HG02763 (cell line): ENCODE measurements at regions not wholly inside any gene's neighbourhood (a gene's known extent, or its start where the extent isn't known, plus 50 kb on each side); places are given as distances from the start of the nearest gene placed in this dataset.
A peak's percentile ranks its signal among the peaks of the same experiment; 100 is the strongest.
"Not testable (repeated sequence)": the region's sequence is repeated elsewhere in the genome, so short reads cannot be mapped to it uniquely, and the experiment has no call there.

Experiments used
- ATAC-seq: cut with Tn5 transposase; IDR thresholded peaks from one replicate; pipeline ENCODE4 v1.9.1; 2021; ENCODE audit warnings: mild to moderate bottlenecking, moderate library complexity; ENCODE audit not compliant: unreplicated experiment

DNA sequence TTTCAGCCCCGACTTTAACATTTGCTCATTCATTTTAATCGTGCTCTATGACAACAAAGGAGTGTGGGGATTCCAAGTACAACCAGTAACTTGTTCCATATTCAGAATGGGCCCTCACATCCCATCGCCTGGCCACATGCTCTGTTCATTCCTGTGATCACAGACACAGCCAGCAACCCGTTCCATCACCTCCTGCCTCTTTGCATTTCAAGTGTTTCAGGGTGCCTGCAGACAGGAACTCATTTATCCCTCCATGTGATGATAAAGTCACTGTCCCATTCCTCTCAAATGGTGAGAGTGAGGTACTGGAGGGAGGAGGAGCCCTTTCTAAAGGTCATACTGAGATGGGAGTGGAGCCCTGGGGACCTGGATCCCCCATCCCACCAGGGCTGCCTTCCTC lies 571.1 kb downstream of the MAT2B start:
- no peak for ATAC-seq

DNA sequence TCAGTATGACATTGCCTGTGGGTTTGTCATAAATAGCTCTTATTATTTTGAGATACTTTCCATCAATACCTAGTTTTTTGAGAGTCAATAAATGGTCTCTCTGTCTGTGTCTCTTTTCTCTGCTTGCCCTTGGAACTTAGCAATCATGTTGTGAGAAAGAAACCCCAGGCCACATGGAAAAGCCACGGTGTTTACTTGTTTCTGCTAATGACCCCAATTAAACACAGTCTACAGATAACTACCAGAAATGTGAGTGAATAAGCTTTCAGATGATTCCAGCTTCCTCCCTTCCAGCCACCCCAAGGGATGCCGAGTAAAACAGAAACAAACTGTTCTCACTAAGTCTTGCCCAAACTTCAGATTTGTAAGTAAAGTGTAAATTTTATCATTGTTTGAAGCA lies 584.9 kb downstream of the MAT2B start:
- ATAC-seq: no peak

DNA sequence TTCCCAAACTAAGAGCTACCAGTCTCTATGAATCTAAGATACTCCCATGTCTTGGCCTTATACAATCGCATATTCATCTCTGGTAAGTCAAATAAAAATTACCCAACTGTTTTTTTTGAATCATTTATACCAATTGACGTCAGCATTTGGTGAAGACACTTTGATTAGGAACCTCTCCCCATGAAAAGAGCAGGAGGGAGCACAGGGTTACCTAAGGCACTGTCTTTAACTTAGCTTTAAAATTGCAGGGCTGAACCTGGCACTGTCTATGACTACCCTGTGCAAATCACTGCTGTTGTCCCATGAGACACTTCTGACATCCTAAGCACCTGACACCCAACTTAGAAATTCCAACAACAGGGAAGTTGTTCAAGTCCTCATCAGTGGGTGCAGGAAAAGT lies 586.4 kb downstream of the MAT2B start:
- no peak for ATAC-seq

DNA sequence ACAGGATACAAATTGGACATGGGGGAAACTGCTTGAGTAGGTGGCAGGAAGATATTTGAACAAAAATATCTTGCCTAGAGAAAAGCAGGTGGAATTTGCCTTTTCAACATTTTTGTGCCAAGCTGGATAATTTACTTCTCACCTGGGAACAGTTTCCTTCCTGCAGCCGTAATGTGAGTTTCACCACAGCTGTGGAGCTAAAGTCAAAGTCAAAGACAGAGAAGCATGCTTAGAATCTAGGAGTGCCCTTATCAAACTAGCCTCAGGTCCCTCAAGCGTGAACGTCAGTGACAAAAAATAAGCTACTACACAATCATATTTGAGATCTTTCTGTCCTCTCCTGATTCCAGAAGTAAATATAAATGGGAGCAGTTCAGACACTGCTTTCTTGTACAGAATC lies 588.9 kb downstream of the MAT2B start:
- no peak for ATAC-seq

DNA sequence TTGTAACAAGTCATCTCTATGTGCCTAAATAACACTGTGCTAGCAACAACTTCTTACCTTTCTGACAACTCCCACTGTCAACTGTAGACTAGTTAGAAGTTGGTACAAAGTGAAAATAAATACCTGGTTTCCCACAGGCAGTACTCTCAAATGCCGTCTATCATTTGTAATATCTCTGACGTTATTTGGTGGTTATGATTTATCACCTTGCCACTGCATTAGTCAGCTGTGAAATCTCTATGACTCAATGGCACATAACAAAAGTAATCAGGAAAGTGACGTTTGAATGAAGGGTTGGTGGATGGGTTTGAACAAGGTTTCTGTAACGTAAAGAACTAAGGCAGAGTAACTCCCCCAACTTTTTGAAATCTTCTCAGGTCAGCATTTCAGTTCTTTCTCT lies 592.3 kb downstream of the MAT2B start:
- no peak for ATAC-seq

DNA sequence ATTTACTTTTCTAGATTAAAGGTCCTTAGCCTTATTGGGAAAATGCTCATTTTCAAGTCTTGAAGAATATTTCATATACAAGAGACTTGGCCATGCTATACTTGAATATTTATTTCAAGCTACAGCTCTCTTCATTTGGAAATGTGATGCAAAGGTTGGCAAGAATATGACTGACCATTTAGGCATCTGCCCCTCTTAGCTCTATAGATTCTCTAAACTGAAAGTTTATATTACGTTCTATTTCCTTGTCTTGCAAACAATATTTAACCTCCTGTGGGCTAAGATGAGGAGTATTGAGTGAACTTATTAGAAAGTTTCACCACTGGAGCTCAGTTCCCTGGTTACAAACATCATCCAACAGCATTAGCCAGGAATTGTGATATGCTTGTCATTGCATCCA lies 593.1 kb downstream of the MAT2B start:
- ATAC-seq: no peak

DNA sequence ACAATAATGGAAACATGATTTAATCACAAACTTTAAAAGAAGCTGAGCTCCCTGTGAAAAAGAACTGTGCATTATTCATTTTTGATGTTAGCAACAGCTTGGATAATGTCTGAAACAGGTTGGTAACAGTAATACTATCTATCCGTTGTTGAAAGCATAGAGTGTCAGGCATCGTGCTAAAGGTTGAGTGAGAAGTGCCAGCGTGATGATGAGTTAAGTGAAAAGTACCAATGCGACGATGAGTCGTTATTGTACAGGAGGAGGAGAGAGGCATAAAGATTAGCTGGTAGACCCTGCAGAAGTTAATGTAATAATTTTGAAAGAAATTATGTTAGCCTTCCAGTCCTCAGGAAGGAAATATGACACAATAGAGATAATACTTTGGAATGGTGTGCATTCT lies 593.6 kb downstream of the MAT2B start:
- ATAC-seq: no peak

DNA sequence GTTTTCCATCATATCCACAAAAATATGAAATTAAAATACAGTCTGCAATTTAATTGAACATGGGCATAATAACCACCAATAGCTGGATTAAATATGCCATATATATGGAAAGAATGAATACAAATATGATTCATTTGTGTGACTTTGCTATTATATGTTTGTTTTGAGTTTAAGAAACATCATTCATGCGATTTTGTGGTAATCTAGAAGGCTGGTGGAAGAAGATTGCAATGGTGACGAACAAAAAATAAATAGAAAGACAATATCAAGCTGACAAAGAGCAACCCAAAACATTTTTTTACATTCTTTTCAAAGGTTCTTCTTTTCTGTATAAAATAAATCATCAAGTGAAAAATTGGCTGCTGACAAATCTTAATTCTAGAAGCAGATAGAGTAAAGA lies 610.0 kb downstream of the MAT2B start:
- ATAC-seq: no peak

DNA sequence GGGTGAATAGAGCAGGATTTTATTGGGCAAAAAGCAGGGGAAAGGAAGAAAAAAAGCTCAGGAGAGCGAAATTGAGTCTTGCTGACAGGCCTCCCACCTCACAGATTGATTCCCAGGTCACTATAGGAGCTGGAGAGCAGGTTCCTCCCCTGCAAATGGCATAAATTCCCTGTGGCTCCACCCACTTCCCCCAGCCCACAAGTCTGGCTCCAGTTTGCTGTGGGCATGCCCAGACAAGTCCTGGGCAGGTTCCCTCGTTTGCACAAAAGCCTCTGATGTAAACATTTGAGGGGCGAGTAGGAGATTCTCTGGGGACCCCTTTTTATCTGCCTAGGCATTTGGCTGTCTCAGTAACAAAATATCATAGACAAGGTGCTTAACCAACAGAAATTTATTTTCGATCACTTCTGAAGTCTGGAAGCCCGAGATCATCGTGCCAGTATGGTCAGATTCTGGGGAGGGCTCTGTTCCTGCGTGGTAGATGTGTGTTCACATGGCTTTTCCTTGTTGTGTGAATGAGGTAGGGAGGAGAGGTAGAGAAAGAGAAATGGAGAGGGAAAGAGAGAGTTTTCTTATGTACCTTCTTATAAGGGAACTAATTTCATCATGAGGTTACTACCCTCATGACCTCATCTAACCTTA lies 614.5 kb downstream of the MAT2B start:
- peak; percentile 74 for ATAC-seq

DNA sequence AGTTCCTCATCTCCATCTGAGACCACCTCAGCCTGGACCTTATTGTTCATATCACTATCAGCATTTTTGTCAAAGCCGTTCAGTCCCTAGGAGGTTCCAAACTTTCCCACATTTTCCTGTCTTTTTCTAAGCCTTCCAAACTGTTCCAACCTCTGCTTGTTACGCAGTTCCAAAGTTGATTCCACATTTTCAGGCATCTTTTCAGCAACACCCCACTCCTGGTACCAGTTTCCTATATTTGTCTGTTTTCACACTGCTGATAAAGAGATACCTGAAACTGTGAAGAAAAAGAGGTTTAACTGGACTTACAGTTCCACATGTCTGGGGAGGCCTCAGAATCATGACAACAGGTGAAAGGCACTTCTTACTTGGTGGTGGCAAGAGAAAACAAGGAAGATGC lies 622.1 kb downstream of the MAT2B start:
- ATAC-seq: no peak

DNA sequence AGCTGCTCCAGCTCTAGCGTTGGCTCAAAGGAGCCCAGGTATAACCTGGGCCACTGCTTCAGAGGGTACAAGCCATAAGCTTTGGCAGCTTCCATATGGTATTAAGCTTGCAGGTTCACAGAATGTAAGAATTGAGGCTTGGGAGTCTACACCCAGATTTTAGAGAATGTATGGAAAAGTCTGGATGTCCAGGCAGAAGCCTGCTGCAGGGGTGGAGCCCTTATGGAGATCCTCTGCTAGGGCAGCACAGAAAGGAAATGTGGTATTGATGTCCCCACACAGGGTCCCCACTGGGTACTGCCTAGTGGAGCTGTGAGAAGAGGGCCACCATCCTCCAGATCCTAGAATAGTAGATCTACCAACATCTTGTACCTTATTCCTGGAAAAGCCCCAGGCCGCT lies 626.9 kb downstream of the MAT2B start:
- ATAC-seq: no peak

DNA sequence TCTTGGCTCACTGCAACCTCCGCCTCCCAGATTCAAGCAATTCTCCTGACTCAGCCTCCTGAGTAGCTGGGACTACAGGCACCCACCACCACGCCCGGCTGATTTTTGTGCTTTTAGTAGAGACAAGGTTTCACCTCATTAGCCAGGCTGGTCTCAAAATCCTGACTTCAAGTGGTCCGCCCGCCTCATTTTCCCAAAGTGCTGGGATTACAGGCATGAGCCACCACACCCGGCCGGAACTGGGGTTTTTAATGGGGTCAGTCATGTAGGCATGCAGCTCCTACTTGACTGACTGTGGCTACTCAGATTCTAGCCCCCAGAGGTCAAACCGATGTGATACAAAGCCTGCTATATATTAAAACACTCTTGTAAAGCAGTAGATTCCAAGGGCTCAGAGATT lies 631.7 kb downstream of the MAT2B start:
- ATAC-seq: no peak

DNA sequence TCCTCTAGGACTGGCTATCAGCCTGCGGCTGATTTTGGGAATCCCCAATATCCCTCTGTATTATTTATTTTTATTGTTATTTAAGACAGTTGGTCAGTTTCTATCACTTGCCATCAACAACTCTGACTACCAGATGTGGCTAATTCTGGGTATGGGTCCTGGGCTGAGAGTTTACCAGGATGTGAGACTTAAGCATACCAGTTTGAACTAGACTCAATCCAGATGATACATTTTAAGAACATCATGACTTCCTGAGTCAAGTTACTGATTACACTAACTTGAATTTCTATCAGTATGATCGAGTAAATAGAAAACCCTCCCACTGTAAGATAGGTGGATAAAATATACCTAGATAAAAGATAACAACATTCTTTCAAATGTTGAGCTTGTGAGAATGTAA lies 634.0 kb downstream of the MAT2B start:
- no peak for ATAC-seq

DNA sequence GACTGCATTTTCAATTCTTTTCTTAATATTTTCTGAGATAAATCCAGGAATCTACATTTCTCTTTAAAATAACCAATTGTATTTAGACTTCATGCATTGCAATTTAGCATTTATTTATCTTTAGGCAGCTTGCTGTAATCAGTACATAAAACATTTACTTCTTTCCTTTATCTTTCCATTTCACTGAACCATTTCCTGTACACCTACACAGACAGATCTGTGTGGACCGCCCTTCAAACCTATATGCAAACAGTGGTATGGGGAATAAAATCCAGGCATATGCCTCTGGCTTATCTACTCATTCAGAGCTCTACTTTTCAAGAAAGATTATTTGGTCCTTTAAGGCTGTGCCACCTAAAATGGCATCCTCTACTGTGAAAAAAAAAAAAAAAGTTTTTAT lies 640.0 kb downstream of the MAT2B start:
- no peak for ATAC-seq

DNA sequence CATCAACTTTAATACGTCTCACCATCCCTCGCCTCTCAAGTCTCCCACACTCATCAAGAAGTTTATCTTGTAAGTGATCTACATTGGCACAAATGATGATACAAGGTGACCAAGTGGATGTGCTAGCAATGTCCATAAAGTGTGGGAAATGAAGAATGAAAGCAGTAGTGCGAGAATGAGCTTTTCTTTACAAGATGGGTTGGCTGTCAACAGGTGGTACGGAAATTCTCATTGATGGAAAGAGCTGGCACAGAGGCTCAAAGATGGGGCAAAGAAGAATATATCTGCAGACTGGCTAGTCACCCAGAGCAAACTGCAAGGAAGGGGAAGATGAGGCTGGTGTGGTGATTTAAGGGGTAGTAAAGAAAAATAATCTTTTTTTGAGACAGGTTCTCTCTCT lies 640.8 kb downstream of the MAT2B start:
- no peak for ATAC-seq

DNA sequence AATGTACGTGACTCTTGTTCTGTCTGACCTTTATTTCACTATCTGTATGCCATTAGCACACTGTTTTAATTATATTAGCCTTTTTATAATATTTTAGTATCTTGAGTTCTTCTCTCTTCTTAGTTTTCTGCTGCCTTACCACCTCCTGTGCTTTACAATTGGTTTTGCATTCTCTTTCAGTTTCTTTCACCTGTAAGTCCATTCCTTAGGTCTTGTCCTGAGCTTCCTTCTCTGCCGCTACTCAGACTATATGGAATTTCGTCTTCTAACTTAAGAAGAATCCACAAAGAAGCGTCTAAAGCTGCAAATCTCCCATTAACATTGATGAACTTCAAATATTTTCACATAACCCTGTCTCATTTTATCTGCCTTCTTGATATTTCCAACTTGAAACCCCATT lies 642.9 kb downstream of the MAT2B start:
- no peak for ATAC-seq

DNA sequence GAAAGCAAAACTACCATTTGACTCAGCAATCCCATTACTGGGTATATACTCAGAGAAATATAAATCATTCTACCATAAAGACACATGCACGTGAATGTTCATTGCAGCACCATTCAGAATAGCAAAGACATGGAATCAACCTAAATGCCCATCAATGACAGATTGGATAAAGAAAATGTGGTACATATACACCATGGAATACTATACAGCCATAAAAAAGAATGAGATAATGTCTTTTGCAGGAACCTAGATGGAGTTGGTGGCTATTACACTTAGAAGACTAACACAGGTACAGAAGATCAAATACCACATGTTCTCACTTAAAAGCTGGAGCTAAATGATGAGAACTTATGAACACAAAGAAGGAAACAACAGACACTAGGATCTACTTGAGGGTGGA lies 647.1 kb downstream of the MAT2B start:
- not testable (repeated sequence) for ATAC-seq

DNA sequence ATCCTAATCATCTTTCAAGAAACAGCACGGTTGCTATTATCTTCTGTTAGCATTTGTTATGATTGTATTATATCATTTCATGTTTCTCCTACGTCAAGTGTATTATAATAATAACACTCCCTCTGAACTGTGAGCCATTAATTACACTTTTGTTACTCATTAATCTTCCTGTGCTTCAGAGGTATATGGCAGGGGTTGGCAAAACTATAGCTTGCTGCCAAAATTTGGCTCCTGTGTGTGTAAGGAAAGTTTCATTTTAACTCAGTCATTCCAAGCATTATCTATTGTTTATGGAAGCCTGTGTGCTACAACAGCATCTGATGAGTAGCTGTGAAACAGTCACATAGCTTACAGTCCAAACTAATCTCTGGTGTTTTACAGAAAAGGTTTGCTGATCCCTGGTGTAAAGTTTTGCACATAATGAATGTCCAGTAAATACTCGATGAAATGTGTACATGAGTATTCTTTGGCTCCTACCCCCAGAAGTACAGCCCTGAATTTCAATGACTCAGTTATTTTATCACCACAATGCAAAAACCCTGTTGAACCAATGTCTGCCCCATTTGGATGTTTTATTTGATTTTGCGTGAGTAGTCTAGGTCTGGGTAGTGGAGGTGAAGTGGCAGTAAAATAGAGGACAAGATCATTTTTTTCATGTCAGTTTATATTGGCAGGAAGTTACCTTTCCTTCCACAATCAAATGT lies 648.2 kb downstream of the MAT2B start:
- no peak for ATAC-seq

DNA sequence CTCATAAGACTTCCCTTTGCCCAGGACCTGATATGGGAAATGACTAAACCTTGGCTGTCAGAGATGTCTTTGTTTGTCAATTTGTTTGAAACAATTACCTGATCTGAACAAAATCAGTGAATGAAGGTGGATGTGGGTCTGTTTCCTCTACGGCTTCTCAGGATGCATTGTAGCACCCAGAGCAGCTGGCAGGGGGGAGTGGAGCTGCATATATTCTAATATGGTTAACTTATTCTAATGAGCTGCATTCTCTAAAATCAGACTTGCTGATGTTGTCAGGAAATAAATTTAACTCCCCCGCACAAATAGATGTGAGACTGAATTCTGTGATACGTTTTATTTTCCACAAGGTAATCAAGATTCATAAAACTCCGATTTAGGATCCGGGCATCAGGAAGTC lies 665.4 kb downstream of the MAT2B start:
- no peak for ATAC-seq

DNA sequence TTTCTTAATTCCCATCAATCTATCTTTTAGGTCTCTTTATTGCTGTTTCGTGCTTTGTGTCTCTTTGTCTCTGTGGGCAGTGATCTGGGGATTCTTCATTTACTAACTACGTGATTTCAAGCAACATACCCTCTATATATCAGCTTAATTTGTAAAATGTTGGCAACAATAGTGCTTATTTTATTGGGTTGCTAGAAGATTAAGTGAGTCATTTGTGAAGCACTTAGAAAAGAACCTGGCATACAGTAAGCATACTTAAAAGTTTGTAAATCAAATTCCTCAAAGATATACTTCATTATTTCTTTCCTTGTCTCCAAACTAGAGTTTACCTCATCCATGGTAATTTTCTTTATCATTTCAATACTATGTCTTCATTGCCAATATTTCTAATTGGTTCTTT lies 669.7 kb downstream of the MAT2B start:
- ATAC-seq: no peak

DNA sequence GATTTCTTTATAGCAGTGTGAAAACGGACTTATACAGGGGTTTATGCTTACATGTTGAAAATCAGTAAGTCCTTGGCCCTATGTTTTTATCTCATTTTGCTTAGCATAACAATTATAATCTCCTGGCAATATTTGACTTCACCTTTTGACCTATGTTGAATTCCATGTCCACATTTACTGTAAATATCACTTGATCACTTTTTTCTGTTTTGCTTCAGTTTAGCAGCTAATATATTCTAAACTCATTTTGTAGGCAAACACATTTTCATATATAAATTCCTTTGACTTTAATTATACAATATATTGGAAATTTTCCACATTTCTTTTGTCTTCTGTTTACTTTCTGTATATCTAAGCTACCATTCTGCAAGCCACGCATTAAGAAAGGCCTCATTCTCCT lies 674.0 kb downstream of the MAT2B start:
- ATAC-seq: no peak

DNA sequence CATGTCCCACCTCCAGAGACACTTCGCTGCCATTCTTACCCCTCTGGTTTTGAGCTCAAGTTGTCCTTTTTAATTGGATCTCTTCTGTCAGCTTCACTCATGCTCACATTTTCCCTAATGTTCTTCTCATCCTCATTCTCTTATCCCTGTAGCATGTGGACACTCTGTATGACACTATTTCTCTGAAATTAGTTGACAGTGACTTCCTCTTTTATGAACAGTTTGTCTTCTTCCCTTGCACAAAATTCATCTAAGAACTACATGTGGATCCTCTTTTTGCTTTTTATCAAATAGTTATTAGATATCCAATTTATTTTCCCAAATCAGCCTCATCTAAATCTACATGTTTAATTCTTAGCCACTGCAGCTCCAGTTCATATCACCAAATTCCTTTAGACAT lies 676.2 kb downstream of the MAT2B start:
- ATAC-seq: no peak

DNA sequence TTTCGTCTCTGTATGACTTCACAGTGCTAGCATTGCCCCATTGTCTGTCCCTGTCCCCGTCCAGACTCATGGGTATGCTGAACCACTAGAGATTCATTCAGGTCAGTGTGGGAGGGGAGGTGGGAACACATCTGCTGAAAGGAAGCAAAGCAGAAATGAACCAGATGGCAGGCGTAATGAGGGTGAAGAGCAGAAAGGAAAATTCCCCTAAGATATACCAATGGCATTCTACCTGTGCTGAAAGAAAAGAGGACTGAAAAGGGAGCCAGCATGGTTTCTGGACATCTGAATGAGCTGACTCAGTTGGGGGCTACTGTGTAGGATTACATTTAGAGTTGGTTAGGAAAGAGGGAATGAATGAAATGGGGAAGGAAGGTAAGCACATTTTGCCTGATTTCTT lies 678.7 kb downstream of the MAT2B start:
- ATAC-seq: no peak
